ENCODE measurements at regions not wholly inside any gene's neighbourhood (a gene's known extent, or its start where the extent isn't known, plus 50 kb on each side); places are given as distances from the start of the nearest gene placed in this dataset.

DNA sequence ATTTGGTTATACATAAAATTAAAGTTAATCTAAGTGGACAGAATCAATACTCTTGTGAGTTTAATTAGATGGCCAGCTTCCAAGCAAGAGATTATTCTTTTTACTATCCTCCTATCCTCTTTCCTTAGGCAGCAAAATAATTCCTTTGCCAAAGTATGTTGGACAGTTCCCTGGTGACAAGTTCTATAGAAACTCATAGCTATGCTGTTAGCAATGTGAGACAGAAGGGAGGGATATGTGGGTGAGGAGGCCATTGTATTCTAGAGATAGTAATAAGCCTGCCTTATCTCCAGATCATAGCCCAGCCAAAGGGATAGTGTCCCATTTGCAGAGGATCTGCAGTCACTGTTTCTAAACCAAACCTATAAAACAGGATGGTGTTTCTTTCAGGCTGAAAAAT is 181.6 kb upstream of the HDAC9 start:
- H3K9ac ChIP-seq (ENCODE audit: insufficient read depth, low read depth, low read length), result no peak overlapping the region
- DNase-seq (ENCODE audit: low spot score) (no peak), FAIRE-seq (no peak), ATAC-seq (no peak)
- no peak overlapping the region for H3K4me3 ChIP-seq (replicated peaks in 1 of 3; ENCODE audit: insufficient read depth in 1 of 3, low read depth in 2 of 3, low read length in 3 of 3)
- no peaks in the 10 kb centered on the region for H3K79me2 ChIP-seq (ENCODE audit: insufficient read depth, low read length)
- H3K4me2 ChIP-seq (ENCODE audit: low read depth, low read length), result no peak overlapping the region
- H4K20me1 ChIP-seq (ENCODE audit: insufficient read depth, low read length), result no peaks in the 10 kb centered on the region
- no peaks in the 10 kb centered on the region for H3K4me1 ChIP-seq (ENCODE audit: insufficient read depth, low read length)
- H3K9me3 ChIP-seq (ENCODE audit: low read length), result no peaks in the 10 kb centered on the region
- intact Hi-C loops (cut with micrococcal nuclease; ENCODE audit: unreplicated experiment) (no loop called here), in situ Hi-C loops (cut with HindIII; ENCODE audit: extremely low pct_ligation_motif_present, low pct_unique_long_range_greater_than_20kb) (no loop called here)
- CTCF ChIA-PET (ENCODE audit: low intra/inter-chr PET ratio, low total read pairs), result no interaction called here
- H2AFZ ChIP-seq (ENCODE audit: low read length), result no peak overlapping the region
- POLR2A ChIA-PET, result no interaction called here
- BruUV-seq (replicated peaks), result no TSS peak
- no peak overlapping the region for H3K27ac ChIP-seq (ENCODE audit: extremely low read length, insufficient read depth, low read length)
- no peaks in the 10 kb centered on the region for H3K27me3 ChIP-seq (ENCODE audit: control insufficient read depth in 1 of 2, insufficient read depth in 2 of 2, low read length in 2 of 2)
- TF ChIP-seq ZNF329 (CRISPR knock-in tag; IDR thresholded peaks at IDR 0.05; ENCODE audit: low read depth) (no peak), ZNF331 (CRISPR knock-in tag; IDR thresholded peaks at IDR 0.05) (no peak), FOXJ3 (CRISPR knock-in tag; IDR thresholded peaks at IDR 0.05; ENCODE audit: borderline replicate concordance) (no peak), SALL2 (CRISPR knock-in tag; IDR thresholded peaks at IDR 0.05) (no peak), PITX1 (CRISPR knock-in tag; IDR thresholded peaks at IDR 0.05) (no peak), ZNF451 (CRISPR knock-in tag; IDR thresholded peaks at IDR 0.05) (no peak)
- TF ChIP-seq, protein P1, sequence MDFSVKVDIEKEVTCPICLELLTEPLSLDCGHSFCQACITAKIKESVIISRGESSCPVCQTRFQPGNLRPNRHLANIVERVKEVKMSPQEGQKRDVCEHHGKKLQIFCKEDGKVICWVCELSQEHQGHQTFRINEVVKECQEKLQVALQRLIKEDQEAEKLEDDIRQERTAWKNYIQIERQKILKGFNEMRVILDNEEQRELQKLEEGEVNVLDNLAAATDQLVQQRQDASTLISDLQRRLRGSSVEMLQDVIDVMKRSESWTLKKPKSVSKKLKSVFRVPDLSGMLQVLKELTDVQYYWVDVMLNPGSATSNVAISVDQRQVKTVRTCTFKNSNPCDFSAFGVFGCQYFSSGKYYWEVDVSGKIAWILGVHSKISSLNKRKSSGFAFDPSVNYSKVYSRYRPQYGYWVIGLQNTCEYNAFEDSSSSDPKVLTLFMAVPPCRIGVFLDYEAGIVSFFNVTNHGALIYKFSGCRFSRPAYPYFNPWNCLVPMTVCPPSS (IDR thresholded peaks at IDR 0.05), result no peak
- TF ChIP-seq, protein P2, sequence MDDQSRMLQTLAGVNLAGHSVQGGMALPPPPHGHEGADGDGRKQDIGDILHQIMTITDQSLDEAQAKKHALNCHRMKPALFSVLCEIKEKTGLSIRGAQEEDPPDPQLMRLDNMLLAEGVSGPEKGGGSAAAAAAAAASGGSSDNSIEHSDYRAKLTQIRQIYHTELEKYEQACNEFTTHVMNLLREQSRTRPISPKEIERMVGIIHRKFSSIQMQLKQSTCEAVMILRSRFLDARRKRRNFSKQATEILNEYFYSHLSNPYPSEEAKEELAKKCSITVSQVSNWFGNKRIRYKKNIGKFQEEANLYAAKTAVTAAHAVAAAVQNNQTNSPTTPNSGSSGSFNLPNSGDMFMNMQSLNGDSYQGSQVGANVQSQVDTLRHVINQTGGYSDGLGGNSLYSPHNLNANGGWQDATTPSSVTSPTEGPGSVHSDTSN (CRISPR knock-in tag; IDR thresholded peaks at IDR 0.05; ENCODE audit: borderline replicate concordance), result no peak
- H3K36me3 ChIP-seq (replicated peaks in 1 of 2; ENCODE audit: control insufficient read depth in 1 of 2, insufficient read depth in 2 of 2, low read length in 2 of 2), result no peaks in the 10 kb centered on the region

DNA sequence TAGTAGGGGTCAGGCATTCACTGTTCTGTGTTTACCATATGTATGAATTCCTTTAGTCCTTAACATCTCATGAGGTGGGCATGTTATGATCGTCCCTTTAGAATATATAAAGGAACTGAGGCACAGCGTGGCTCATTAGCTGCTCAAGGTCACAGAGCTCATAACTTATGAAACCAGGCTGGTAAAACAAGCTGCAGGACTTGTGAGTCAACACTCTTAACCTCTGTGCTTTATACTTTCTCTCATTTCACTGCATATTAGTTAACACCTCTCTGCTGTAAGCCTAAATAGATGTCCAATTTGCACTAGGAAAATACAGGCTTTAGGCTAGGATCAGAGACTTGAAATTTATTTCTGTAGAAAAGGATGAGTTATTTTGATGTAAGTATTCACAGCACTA is 180.3 kb upstream of the HDAC9 start:
- in situ Hi-C loops (cut with HindIII; ENCODE audit: extremely low pct_ligation_motif_present, low pct_unique_long_range_greater_than_20kb), result no loop called here
- no peak overlapping the region for H3K4me3 ChIP-seq (replicated peaks in 1 of 3; ENCODE audit: insufficient read depth in 1 of 3, low read depth in 2 of 3, low read length in 3 of 3)
- H4K20me1 ChIP-seq (ENCODE audit: insufficient read depth, low read length), result no peaks in the 10 kb centered on the region
- 0% methylated on average over 2 of the region's 2 CpGs for WGBS (ENCODE audit: low lambda C conversion rate)
- BruUV-seq (replicated peaks), result no TSS peak
- FAIRE-seq (no peak), DNase-seq (ENCODE audit: low spot score) (no peak), ATAC-seq (no peak)
- POLR2A ChIA-PET, result no interaction called here
- H3K9me3 ChIP-seq (ENCODE audit: low read length), result no peaks in the 10 kb centered on the region
- no peaks in the 10 kb centered on the region for H3K36me3 ChIP-seq (replicated peaks in 1 of 2; ENCODE audit: control insufficient read depth in 1 of 2, insufficient read depth in 2 of 2, low read length in 2 of 2)
- H3K79me2 ChIP-seq (ENCODE audit: insufficient read depth, low read length), result no peaks in the 10 kb centered on the region
- CTCF ChIA-PET (ENCODE audit: low intra/inter-chr PET ratio, low total read pairs), result no interaction called here
- no peak overlapping the region for H3K4me2 ChIP-seq (ENCODE audit: low read depth, low read length)
- intact Hi-C loops (cut with micrococcal nuclease; ENCODE audit: unreplicated experiment), result no loop called here
- H3K9ac ChIP-seq (ENCODE audit: insufficient read depth, low read depth, low read length), result no peak overlapping the region
- H3K27ac ChIP-seq (ENCODE audit: extremely low read length, insufficient read depth, low read length), result no peak overlapping the region
- H3K27me3 ChIP-seq (ENCODE audit: control insufficient read depth in 1 of 2, insufficient read depth in 2 of 2, low read length in 2 of 2), result no peaks in the 10 kb centered on the region
- H3K4me1 ChIP-seq (ENCODE audit: insufficient read depth, low read length), result no peaks in the 10 kb centered on the region
- no peak overlapping the region for H2AFZ ChIP-seq (ENCODE audit: low read length)
- TF ChIP-seq SAFB2 (CRISPR knock-in tag; IDR thresholded peaks at IDR 0.05; ENCODE audit: borderline replicate concordance, low read depth) (no peak), ATM (IDR thresholded peaks at IDR 0.05; ENCODE audit: borderline replicate concordance) (no peak), ATF7-NPFF (CRISPR knock-in tag; IDR thresholded peaks at IDR 0.05; ENCODE audit: low read depth) (no peak), SALL1 (CRISPR knock-in tag; IDR thresholded peaks at IDR 0.05) (no peak)
- TF ChIP-seq, protein P3, sequence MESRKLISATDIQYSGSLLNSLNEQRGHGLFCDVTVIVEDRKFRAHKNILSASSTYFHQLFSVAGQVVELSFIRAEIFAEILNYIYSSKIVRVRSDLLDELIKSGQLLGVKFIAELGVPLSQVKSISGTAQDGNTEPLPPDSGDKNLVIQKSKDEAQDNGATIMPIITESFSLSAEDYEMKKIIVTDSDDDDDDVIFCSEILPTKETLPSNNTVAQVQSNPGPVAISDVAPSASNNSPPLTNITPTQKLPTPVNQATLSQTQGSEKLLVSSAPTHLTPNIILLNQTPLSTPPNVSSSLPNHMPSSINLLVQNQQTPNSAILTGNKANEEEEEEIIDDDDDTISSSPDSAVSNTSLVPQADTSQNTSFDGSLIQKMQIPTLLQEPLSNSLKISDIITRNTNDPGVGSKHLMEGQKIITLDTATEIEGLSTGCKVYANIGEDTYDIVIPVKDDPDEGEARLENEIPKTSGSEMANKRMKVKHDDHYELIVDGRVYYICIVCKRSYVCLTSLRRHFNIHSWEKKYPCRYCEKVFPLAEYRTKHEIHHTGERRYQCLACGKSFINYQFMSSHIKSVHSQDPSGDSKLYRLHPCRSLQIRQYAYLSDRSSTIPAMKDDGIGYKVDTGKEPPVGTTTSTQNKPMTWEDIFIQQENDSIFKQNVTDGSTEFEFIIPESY (CRISPR knock-in tag; IDR thresholded peaks at IDR 0.05), result no peak
- TF ChIP-seq, protein P4, sequence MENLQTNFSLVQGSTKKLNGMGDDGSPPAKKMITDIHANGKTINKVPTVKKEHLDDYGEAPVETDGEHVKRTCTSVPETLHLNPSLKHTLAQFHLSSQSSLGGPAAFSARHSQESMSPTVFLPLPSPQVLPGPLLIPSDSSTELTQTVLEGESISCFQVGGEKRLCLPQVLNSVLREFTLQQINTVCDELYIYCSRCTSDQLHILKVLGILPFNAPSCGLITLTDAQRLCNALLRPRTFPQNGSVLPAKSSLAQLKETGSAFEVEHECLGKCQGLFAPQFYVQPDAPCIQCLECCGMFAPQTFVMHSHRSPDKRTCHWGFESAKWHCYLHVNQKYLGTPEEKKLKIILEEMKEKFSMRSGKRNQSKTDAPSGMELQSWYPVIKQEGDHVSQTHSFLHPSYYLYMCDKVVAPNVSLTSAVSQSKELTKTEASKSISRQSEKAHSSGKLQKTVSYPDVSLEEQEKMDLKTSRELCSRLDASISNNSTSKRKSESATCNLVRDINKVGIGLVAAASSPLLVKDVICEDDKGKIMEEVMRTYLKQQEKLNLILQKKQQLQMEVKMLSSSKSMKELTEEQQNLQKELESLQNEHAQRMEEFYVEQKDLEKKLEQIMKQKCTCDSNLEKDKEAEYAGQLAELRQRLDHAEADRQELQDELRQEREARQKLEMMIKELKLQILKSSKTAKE (CRISPR knock-in tag; IDR thresholded peaks at IDR 0.05; ENCODE audit: borderline replicate concordance), result no peak
